Naive thymus-derived CD4-positive, alpha-beta T cell (primary cell): ENCODE measurements at regions not wholly inside any gene's neighbourhood (a gene's known extent, or its start where the extent isn't known, plus 50 kb on each side); places are given as distances from the start of the nearest gene placed in this dataset.
"Not testable (repeated sequence)": the region's sequence is repeated elsewhere in the genome, so short reads cannot be mapped to it uniquely, and the experiment has no call there.

Source experiments
- ATAC-seq: fragments of 150-1000 bp; cut with Tn5 transposase; 2 replicates; pipeline ENCODE4 v1.10.0; 2021; ENCODE audit warnings: mild to moderate bottlenecking, moderate library complexity
- CTCF ChIA-PET: fragments of 350-600 bp; sonication (Branson Sonifier 250); formaldehyde crosslinking; loops from one replicate; lab custom pipeline; 2021; ENCODE audit warnings: antibody characterized with exemption; lab: Charles Lee
- POLR2A ChIA-PET: fragments of 350-600 bp; sonication (Branson Sonifier 250); formaldehyde crosslinking; loops from one replicate; lab custom pipeline; 2021; ENCODE audit warnings: antibody characterized with exemption, inconsistent platforms; lab: Charles Lee
- DNase-seq, 9 donors: peaks; one replicate each; pipeline versions ENCODE4 v3.0.0 to v3.0.0-alpha.2; 2020 to 2022; ENCODE audit warnings: mixed read lengths in 1 of 9
- H3K27ac ChIP-seq: one replicate; pipeline ENCODE4 v1.7.0; 2013; ENCODE audit warnings: mild to moderate bottlenecking, low read depth, low read length, moderate library complexity
- H3K27me3 ChIP-seq, 2 donors: one replicate each; pipeline ENCODE4 v1.7.0; 2013; ENCODE audit warnings: low read length in 2 of 2, mild to moderate bottlenecking in 2 of 2, moderate library complexity in 2 of 2; ENCODE audit not compliant: control insufficient read depth in 2 of 2, insufficient read depth in 2 of 2
- H3K36me3 ChIP-seq, 3 experiments: 1 replicate in 2 of 3; 2 replicates in 1 of 3; pipeline ENCODE4 v1.7.0; 2013; ENCODE audit warnings: low read length in 3 of 3, mild to moderate bottlenecking in 3 of 3, moderate library complexity in 1 of 3; ENCODE audit not compliant: insufficient read depth in 3 of 3, control insufficient read depth in 2 of 3
- H3K4me1 ChIP-seq, 2 donors: one replicate each; pipeline ENCODE4 v1.7.0; 2013; ENCODE audit warnings: low read length in 2 of 2, mild to moderate bottlenecking in 2 of 2, moderate library complexity in 1 of 2; ENCODE audit not compliant: control insufficient read depth in 2 of 2, insufficient read depth in 2 of 2
- H3K4me3 ChIP-seq: 2 replicates; pipeline ENCODE4 v1.7.0; 2013; ENCODE audit warnings: mild to moderate bottlenecking, low read length
- H3K9me3 ChIP-seq, 3 experiments: 1 replicate in 2 of 3; 2 replicates in 1 of 3; pipeline ENCODE4 v1.7.0; 2013; ENCODE audit warnings: low read length in 3 of 3; ENCODE audit not compliant: control insufficient read depth in 2 of 3
- H3K27ac Mint-ChIP-seq, 9 donors: one replicate each; pipeline ENCODE4 v1.8.0; 2020 to 2022; ENCODE audit warnings: mixed read lengths in 9 of 9, mild to moderate bottlenecking in 8 of 9, moderate library complexity in 5 of 9, inconsistent platforms in 2 of 9
- H3K27me3 Mint-ChIP-seq, 5 donors: one replicate each; pipeline ENCODE4 v1.8.0; 2021 to 2022; ENCODE audit warnings: mixed read lengths in 5 of 5, mild to moderate bottlenecking in 1 of 5
- H3K36me3 Mint-ChIP-seq, 5 donors: one replicate each; pipeline ENCODE4 v1.8.0; 2020 to 2022; ENCODE audit warnings: mixed read lengths in 5 of 5, mild to moderate bottlenecking in 3 of 5, inconsistent platforms in 1 of 5
- H3K4me1 Mint-ChIP-seq, 7 donors: one replicate each; pipeline ENCODE4 v1.8.0; 2020 to 2022; ENCODE audit warnings: mixed read lengths in 7 of 7, mild to moderate bottlenecking in 3 of 7, inconsistent platforms in 1 of 7
- H3K4me3 Mint-ChIP-seq, 10 donors: one replicate each; pipeline ENCODE4 v1.8.0; 2020 to 2022; ENCODE audit warnings: mild to moderate bottlenecking in 10 of 10, mixed read lengths in 10 of 10, moderate library complexity in 6 of 10, inconsistent platforms in 2 of 10
- H3K9me3 Mint-ChIP-seq, 11 donors: one replicate each; pipeline ENCODE4 v1.8.0; 2020 to 2022; ENCODE audit warnings: mixed read lengths in 11 of 11, mild to moderate bottlenecking in 4 of 11, inconsistent platforms in 1 of 11, moderate library complexity in 1 of 11
- intact Hi-C, 2 donors: fragments of 100-400 bp; cut with micrococcal nuclease; formaldehyde crosslinking; loops; one replicate each; pipeline ENCODE4 v1.15.1; 2023

DNA sequence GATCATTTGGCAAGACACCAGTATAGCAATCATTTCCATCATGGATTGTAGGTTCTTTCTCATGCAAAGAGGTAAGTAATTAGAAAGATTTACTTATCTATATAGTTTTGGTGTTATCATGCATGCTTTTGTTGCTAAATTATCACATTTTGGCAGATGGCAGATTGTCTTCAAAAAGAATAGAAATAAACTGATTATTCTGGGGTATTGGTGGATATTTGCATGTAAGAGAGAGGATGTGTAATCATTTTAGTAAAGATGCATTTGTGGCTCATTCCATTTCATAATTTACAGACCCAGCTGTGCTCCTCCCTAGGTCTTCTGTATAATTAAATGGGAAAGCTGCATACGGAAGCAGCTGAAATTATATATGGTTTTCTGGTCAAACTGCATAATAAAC, 875.7 kb upstream of the ANO3 start:
- no peaks in the 10 kb centered on the region for H3K36me3 Mint-ChIP-seq
- ATAC-seq (no peak), DNase-seq (no peak)
- ChIA-PET CTCF (no interaction called here), POLR2A (no interaction called here)
- H3K4me1 Mint-ChIP-seq: no peaks in the 10 kb centered on the region
- H3K9me3 ChIP-seq: no peaks in the 10 kb centered on the region
- intact Hi-C loops: no loop called here
- no peak overlapping the region for H3K4me3 Mint-ChIP-seq
- H3K4me3 ChIP-seq: no peak overlapping the region
- H3K27me3 Mint-ChIP-seq: no peaks in the 10 kb centered on the region
- H3K27ac ChIP-seq: no peak overlapping the region
- H3K27me3 ChIP-seq: no peaks in the 10 kb centered on the region
- no peak overlapping the region for H3K27ac Mint-ChIP-seq
- H3K9me3 Mint-ChIP-seq: peaks cover 4 to 18% (median 9%) of the 10 kb centered on the region in 11 donors
- no peaks in the 10 kb centered on the region for H3K36me3 ChIP-seq
- no peaks in the 10 kb centered on the region for H3K4me1 ChIP-seq

DNA sequence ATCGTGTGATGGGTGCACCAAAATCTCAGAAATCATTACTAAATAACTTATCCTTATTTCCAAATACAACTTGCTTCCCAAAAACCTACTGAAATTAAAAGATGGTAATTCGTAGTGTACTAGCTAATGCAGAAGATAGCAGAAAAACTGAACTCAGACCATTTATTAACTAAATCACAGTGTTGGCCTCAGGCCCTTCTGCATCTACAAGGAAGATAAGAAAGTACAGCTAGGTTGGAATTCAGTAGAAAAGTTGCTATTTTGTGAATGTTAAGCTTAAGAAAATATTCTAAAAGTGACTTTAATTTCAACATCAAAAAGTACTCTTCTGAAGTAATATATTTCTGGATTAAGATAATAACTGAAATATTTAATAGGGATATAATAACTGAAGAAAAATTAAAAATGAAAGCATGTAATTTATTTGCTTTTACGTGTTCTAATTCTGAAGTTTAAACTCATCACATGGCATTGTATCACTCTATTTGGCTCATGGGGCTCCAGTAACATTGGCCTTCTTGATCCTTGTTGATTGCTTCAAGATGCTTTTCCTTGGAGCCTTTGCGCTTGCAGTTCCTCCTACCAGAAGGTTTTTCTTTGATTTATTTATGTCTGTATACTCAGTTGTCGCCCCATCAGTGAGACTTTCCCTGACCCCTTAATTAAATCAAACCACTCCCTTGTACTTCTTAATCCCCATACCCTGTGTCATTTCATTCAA, 847.9 kb upstream of the ANO3 start:
- ChIA-PET CTCF (no interaction called here), POLR2A (no interaction called here)
- Histone ChIP-seq H3K27me3 (no peaks in the 10 kb centered on the region), H3K27ac (no peak overlapping the region), H3K4me1 (no peaks in the 10 kb centered on the region), H3K9me3 (no peaks in the 10 kb centered on the region), H3K36me3 (no peaks in the 10 kb centered on the region), H3K4me3 (no peak overlapping the region)
- no peaks in the 10 kb centered on the region for H3K36me3 Mint-ChIP-seq
- no peak for DNase-seq
- peaks cover 0 to 10% (median 3%) of the 10 kb centered on the region in 11 donors for H3K9me3 Mint-ChIP-seq
- no peak overlapping the region for H3K27ac Mint-ChIP-seq
- no peaks in the 10 kb centered on the region for H3K27me3 Mint-ChIP-seq
- intact Hi-C loops: loop anchor here in 1 of 2 donors (10.0 kb wide), 1 partner anchor 51 kb away; no protein-coding TSS in a partner anchor
- no peak overlapping the region for H3K4me3 Mint-ChIP-seq
- no peak for ATAC-seq
- H3K4me1 Mint-ChIP-seq: no peaks in the 10 kb centered on the region

DNA sequence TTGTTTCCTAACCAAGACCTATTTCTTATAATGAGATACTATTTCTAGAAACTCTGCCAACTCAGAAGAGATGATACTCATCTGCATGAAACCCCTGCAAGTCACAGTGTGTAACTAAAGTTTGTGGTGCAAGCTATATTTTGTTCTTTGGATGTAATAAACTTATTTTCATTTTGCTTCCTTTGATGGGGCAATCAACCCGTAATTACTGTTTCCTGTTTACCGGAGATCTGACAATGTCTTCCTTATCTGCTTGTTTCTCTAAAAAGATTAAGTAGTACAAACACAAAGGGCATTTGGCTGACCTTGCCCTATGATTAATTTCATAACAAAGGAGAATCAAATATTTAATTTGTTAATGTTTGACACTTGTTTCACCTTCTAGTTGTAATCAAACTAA, 846.6 kb upstream of the ANO3 start:
- DNase-seq: no peak
- no peaks in the 10 kb centered on the region for H3K27me3 ChIP-seq
- no peaks in the 10 kb centered on the region for H3K4me1 ChIP-seq
- H3K4me3 ChIP-seq: no peak overlapping the region
- CTCF ChIA-PET: no interaction called here
- no peaks in the 10 kb centered on the region for H3K4me1 Mint-ChIP-seq
- no peaks in the 10 kb centered on the region for H3K36me3 Mint-ChIP-seq
- POLR2A ChIA-PET: no interaction called here
- H3K27ac Mint-ChIP-seq: no peak overlapping the region
- no peak for ATAC-seq
- no peaks in the 10 kb centered on the region for H3K9me3 ChIP-seq
- intact Hi-C loops: loop anchor here in 1 of 2 donors (10.0 kb wide), 1 partner anchor 49 kb away; no protein-coding TSS in a partner anchor
- peaks cover 0 to 10% (median 3%) of the 10 kb centered on the region in 11 donors for H3K9me3 Mint-ChIP-seq
- H3K36me3 ChIP-seq: no peaks in the 10 kb centered on the region
- H3K27ac ChIP-seq: no peak overlapping the region
- H3K4me3 Mint-ChIP-seq: no peak overlapping the region
- no peaks in the 10 kb centered on the region for H3K27me3 Mint-ChIP-seq

DNA sequence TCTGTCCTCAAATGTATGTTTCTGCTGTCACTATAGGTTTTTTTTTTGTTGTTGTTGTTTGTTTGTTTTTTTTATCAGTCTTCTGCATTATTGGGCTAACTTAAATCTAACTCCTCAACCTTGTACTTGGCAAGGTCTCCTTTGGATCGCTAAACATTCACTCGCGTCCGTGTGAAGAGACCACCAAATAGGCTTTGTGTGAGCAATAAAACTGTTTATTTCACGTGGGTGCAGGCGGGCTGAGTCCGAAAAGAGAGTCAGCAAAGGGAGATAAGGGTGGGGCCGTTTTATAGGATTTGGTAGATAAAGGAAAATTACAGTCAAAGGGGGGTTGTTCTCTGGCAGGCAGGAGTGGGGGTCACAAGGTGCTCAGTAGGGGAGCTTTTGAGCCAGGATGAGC, 845.6 kb upstream of the ANO3 start:
- H3K9me3 ChIP-seq, H3K36me3 Mint-ChIP-seq, DNase-seq, H3K4me3 Mint-ChIP-seq, H3K36me3 ChIP-seq, H3K27ac Mint-ChIP-seq, H3K4me1 ChIP-seq, H3K4me1 Mint-ChIP-seq, H3K4me3 ChIP-seq, CTCF ChIA-PET, ATAC-seq, POLR2A ChIA-PET, H3K27me3 ChIP-seq, H3K27ac ChIP-seq, H3K27me3 Mint-ChIP-seq: not testable (repeated sequence)
- H3K9me3 Mint-ChIP-seq: peaks cover 0 to 14% (median 3%) of the 10 kb centered on the region in 11 donors
- intact Hi-C loops: loop anchor here in 1 of 2 donors (10.0 kb wide), 1 partner anchor 48 kb away; no protein-coding TSS in a partner anchor

DNA sequence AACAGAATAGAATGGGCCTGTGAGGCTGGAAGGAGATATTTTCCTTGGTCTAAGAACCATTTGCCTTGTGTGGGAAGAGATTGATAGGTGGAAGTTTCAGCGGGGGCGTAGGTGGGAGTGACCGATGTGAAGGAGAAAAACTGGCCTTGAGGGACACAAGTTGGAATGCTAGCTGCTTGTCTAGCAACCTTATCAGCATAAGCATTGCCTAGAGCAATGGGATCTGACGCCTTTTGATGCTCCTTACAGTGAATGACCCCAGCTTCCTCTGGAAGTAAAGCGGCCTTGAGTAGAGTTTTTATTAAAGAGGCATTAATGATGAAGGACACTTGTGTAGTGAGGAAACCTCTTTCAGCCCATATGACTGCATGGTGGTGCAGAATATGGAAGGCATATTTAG, 843.8 kb upstream of the ANO3 start:
- H3K4me3 Mint-ChIP-seq, ATAC-seq, POLR2A ChIA-PET, H3K4me1 ChIP-seq, H3K27me3 Mint-ChIP-seq, CTCF ChIA-PET, H3K27me3 ChIP-seq, H3K36me3 ChIP-seq, H3K4me1 Mint-ChIP-seq, H3K4me3 ChIP-seq, H3K27ac Mint-ChIP-seq, DNase-seq, H3K36me3 Mint-ChIP-seq, H3K9me3 ChIP-seq, H3K27ac ChIP-seq: not testable (repeated sequence)
- intact Hi-C loops: loop anchor here in 1 of 2 donors (10.0 kb wide), 1 partner anchor 47 kb away; no protein-coding TSS in a partner anchor
- peaks cover 0 to 16% (median 2%) of the 10 kb centered on the region in 11 donors for H3K9me3 Mint-ChIP-seq

DNA sequence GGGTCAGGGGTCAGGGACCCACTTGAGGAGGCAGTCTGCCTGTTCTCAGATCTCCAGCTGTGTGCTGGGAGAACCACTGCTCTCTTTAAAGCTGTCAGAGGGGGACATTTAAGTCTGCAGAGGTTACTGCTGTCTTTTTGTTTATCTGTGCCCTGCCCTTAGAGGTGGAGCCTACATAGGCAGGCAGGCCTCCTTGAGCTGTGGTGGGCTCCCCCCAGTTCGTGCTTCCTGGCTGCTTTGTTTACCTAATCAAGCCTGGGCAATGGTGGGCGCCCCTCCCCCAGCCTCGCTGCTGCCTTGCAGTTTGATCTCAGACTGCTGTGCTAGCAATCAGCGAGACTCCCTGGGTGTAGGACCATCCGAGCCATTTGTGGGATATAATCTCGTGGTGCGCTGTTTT, 830.5 kb upstream of the ANO3 start:
- CTCF ChIA-PET, H3K36me3 ChIP-seq, H3K27me3 ChIP-seq, H3K27me3 Mint-ChIP-seq, ATAC-seq, H3K27ac Mint-ChIP-seq, POLR2A ChIA-PET, H3K27ac ChIP-seq, H3K4me3 ChIP-seq, H3K4me3 Mint-ChIP-seq, DNase-seq, H3K4me1 Mint-ChIP-seq, H3K9me3 ChIP-seq, H3K4me1 ChIP-seq, H3K36me3 Mint-ChIP-seq, intact Hi-C loops: not testable (repeated sequence)
- peaks cover 0 to 22% (median 9%) of the 10 kb centered on the region in 11 donors for H3K9me3 Mint-ChIP-seq

DNA sequence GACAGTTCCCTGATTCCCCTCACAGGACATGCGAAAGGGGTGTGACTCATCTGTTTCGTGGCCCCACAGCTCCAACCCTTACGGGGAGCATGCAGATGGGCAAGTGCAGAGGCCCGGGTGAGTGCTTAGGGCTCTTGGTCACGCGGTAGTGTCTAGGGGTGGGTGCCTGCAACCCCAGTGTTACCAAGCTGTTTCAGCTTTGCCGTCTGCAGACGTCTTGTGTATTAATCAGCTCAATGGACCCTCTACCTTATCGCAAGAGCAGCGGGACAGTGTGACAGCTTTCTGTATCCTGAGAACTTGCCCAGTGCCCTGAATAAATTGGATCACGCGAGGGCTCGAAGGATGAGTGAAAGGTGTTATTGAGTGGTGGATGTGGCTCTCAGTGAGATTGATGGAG, 816.4 kb upstream of the ANO3 start:
- H3K4me3 ChIP-seq: no peak overlapping the region
- intact Hi-C loops: no loop called here
- peaks cover 0 to 1% (median 0%) of the 10 kb centered on the region in 7 donors for H3K4me1 Mint-ChIP-seq
- no peaks in the 10 kb centered on the region for H3K36me3 ChIP-seq
- ChIA-PET POLR2A (no interaction called here), CTCF (no interaction called here)
- H3K27ac Mint-ChIP-seq: no peak overlapping the region
- H3K9me3 ChIP-seq: no peaks in the 10 kb centered on the region
- H3K27me3 Mint-ChIP-seq: no peaks in the 10 kb centered on the region
- no peaks in the 10 kb centered on the region for H3K36me3 Mint-ChIP-seq
- H3K4me3 Mint-ChIP-seq: no peak overlapping the region
- H3K27ac ChIP-seq: no peak overlapping the region
- DNase-seq (no peak), ATAC-seq (no peak)
- no peaks in the 10 kb centered on the region for H3K4me1 ChIP-seq
- no peaks in the 10 kb centered on the region for H3K27me3 ChIP-seq
- peaks cover under 1 to 27% (median 11%) of the 10 kb centered on the region in 11 donors for H3K9me3 Mint-ChIP-seq
